ENCODE measurements at regions not wholly inside any gene's neighbourhood (a gene's known extent, or its start where the extent isn't known, plus 50 kb on each side); places are given as distances from the start of the nearest gene placed in this dataset.
"Not testable (repeated sequence)": the region's sequence is repeated elsewhere in the genome, so short reads cannot be mapped to it uniquely, and the experiment has no call there.

DNA sequence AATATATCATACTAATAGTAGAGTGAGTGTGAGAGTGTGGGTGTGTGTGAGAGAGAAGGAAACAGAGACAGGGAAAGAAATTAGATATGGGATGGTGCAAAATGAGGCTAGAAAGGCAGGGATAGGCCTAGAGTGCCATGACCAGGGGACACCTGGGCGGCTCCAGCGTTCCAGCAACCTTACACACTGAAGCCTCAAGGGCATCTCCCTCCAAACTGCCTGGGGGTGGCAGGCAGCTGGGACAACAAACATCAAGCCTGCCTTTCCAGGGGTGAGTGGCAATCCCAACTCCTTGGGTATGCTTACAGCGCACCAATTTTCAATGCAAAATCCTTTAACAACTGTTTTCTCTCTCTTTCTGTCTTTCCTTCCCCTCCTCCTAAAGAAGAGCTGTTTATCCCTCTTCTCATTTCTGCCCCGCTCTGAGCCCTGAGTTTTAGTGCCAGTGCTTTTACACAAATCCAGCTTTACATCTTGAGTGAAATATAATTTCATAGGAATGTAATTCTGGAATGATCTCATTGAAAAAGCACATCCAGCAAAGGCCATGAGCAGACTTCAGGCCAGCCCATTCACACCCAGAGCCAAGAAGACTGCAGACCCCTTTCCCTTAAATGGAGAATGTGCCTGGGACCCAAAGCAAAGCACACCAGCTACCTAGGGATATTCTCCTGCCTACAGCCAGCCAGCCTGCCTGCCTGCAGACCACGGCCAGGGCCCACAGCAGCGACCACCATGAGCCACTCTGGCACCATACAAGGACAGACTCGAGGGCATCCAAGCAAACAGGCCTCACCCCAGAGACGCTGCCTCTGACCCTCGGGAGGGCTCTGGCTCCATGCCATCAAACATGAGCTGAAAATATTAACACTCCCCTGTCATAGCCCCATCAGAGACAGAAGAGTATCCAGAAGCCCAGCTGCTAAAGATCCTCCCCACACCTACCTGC lies 90.3 kb downstream of the RPL27A start:
- no peak for DNase-seq

DNA sequence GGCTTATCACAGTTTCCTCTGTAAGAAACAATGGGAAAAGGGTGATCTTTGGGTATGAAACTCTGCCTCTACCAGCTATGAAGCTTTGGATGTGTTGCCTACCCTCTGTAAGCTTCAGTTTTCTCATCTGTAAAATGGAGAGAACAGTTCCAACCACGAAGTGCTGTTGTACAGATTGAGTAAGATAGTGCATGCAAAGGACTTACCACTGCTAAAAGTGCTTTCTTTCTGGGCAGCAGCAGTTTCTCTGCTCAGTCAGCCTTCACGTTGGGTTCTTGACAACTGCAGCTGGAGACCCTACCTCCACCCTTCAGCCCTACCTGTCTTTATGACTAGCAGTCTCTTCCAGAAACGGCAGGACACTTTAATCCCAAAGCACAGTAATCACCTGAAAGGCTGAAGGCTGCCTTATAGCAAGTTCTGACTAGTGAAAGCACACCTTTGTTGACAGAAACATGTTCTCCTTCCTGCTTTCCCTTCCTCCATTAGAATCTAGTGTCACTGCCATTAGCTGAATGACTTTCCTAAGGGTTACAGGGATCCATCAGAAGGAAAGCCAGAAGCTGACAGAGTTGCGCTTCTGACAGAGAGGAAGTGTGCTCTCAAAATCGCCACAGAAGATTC lies 91.4 kb downstream of the RPL27A start:
- DNase-seq = no peak

DNA sequence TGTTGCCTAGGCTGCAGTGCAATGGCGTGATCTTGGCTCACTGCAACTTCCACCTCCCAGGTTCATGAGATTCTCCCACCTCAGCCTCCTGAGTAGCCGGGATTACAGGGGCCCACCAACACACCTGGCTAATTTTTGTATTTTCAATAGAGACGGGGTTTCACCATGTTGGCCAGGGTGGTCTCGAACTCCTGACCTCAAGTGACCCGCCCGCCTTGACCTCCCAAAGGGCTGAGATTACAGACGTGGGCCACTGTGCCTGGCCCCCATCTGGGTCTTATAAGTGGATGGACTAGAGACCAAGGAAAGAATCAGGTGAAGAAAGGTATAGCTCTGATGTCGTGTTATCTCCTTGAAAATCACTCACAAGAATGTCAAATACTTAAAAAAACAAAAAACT lies 92.3 kb downstream of the RPL27A start:
- DNase-seq = not testable (repeated sequence)

DNA sequence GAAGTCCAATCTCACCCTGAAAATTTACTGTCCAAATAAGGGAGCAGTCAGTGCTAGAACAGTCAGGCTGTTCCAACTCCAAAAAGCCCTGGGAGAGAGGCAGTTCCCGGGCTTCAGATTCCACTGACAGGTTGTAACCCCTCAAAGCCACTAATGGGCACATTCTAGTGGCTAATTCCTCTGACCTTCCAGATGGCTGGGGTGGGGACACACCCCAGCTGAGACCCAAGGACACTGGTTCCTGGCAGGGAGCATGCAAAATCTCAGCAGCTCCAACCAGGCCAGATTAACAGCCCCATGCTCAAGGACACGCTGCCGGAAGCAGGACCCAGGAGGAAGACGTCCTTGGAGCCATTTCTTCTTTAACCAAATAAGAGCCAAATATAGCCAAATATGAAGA lies 92.7 kb downstream of the RPL27A start:
- no peak for DNase-seq

DNA sequence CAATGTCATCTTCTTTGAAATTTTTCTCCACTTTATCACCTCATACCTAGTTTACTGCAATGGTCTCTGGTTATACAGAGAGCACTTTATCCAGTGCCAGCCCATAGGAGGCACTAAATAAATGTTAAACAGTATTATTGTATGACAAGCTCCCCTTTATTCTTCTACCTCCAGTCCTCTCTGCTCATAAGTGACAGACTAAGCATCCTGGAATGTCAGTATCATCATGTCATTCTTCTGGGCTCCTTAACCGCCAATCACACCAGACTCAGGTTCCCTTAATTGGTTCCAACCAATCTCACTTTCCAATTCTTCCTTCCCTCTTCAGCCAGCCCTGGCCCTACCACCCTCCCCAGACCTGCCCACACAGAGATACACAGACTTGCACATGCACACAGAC lies 93.1 kb downstream of the RPL27A start:
- DNase-seq = no peak

DNA sequence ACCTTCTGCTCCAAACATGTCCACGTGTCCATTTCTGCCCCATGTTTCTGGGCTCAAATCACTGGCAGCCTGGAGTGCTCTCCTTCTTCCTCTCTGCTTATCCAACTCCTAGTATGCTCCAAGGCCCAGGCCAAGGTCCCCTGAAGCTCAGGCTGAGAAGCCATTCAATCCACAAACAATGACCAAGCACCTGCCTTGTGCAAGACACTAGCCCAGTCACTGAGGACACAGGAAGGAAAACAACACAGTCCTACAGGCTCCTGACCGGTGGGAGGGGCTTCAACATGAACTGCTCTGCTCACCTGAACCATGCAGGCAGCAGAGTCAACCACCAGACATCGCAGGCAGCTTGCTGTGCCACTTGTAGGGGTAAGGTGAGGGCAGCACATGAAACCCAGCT lies 93.6 kb downstream of the RPL27A start:
- no peak for DNase-seq

DNA sequence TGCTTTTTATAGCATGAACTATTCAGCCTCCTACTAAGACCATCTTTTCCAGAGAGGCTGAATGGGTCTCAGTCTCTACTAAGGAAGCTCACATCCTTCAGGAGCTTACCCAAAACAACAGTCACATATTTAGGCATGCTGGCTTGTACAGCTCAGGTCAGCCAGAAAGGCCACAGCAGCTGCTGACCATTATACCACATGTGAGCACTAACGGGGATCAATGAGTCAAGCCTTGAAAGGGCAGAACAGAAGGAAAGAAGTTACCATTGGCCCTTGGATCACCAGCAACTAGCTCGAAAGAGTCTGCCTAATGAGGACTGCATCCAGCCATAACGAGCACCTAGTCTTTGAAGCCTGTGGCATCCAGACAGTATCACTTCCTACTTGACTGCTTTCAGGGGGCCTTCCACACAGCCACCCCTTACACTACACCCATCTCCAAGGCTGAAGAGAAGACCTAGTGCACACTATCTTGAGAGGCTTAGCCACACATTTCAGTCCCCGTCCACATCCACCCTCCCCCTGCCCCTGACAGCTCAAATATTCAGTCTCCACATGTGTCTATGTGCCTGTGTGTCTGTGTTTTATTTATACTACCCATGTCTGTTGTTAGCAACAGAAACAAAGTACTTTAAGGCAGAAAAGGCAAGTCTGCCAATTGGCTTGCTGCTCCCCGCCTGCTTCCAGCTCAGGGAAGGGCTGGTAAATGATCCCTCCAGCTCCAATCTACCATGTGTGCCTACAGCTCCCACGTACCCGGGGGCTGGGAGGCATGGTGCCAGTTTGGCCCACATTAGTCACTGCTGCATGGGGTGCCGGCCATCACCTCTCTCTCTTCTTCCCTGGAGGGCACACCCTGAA lies 95.5 kb downstream of the RPL27A start:
- DNase-seq = no peak

DNA sequence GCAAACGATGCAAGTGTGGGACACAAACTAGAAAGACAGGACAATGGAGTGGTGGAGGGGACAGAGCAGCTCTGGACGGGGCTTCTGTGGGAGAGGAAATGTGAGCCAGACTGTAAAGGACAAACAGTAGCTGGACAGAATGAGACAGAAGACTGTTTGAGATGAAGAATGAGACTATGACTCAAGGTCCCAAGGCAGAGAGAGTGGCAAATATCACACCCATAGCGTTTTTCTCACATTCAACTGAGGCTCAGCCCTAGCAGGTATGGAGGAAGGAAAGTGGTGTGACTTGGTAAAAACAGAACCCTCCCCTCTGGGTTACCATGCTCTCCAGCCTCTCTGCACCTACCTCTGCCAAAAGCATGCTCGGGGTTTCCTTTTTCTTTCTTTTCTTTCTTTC lies 96.5 kb downstream of the RPL27A start:
- no peak for DNase-seq

DNA sequence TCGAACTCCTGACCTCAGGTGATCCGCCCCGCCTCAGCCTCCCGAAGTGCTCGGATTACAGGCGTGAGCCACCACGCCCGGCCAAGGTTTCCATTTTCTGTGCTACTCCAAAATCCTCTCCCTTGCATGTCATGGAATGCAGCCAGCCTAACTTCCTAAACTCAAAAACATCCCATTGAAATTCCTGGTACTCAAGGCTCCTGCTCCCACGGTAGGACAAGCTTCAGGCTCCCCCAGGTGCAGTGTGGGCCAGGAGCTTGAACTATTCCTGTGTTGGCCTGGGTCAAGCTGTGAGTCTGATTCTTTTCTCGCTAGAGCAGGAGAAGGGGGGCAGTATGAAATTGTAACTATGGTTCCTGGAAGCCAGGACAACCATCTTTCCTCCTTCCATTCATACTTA lies 97.1 kb downstream of the RPL27A start:
- no peak for DNase-seq

DNA sequence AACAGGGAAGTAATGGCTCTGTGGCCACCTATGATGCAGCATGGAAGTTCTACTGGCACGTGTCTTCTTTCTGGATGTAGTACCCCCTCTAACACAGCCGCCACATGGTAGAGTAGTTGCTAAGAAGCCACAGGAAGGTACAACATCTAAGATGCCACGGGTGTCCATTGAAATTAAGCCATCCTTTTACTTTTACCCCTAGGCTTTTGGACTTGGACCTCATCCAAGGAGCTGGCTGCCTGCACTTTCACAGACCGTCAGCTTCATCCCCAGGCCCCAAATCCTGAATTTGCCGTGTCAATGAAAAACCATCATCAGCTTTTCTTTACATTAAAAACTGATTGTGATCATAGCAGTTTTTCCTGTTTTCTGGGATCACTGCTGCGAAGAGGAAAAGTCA lies 102.4 kb downstream of the RPL27A start:
- DNase-seq = no peak

DNA sequence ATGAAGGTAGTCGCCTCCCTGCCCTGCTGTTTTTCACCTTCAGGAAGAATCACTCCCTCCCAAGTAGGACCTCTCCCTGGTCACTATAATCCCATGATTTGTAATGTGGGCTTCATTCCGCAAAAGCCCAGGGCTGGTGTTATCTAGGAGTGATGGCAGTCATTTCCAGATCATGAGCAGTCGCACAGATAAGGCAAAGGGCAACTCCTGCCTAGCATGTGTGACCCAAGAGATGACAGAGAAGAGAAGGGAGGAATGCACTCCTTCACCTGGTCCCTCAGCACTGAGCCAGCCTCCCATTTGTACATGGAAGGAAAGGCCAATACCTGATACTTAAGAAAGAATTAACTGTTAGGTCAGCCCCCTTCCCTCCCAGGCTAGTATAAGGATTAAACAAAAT lies 102.9 kb downstream of the RPL27A start:
- no peak for DNase-seq

DNA sequence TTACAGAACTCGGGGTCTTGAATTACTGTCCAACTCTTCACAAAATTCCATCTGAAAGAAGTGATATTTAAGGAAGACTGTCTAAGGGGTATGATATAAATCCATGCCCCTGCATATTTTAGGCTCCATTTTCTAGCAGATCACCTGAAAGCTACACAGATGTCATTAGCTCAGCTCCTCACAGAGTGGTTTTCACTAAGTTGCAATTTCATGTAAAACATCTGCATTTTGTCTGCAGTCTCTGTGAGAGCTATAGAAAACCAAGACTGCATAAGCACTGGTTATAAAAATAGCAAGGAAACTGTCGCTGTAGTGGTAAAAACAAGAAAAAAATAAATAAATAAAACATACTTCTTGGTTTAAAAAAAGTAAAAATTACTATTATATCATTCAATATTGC lies 103.4 kb downstream of the RPL27A start:
- no peak for DNase-seq

DNA sequence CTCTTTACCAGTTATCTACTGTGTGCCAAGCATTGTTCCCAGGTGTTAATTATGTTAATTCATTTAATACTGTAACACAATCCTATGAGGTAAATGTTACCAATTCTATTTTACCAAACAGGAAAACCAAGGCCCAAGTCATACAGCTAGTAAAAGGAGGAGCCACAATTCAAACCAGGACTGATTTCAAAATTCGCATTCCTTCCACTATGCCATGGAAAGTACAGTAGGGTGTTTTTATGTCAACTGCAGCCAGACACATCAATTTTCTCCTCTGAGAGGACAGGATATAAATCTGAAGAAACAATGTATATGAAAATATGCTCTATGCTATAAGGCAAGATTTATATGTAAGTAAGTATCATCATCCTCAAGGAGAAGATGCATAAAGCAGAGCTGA lies 104.3 kb downstream of the RPL27A start:
- DNase-seq = no peak

DNA sequence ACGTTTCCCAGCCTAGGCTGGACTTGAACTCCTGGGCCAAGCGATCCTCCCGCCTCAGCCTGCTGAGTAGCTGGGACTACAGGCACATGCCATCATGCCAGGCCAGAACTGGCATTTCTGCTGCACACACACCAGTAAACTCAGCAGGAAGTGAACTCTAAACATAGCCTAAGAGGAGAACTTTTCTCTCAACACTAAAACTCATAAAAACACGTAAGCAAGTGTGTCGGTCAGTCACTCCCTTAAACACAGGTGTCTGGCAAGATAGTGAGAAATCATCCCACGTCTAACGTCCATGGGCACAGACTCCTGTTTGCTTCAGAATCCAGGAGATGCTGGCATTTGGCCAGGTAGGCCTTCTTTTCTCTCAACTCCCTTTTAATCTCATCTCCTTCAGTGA lies 104.8 kb downstream of the RPL27A start:
- DNase-seq = no peak

DNA sequence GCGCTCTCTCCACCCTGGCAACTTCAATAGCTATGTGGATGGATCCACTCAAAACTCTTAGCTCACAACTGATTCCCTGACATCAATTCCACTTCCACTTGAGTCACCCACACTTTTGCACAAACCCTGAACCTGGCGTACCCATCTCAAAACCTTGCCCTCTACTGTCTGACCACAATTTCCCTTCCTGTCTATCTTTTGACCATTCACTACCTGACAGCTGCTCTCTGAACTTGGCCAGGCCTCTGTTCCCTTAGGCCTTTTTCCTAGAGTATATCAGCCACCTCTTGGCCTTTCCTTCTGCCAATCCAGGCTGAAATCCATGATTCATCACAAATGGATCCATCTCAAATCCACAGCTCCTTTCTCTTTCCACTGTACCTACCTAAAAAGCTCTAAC lies 106.0 kb downstream of the RPL27A start:
- no peak for DNase-seq

DNA sequence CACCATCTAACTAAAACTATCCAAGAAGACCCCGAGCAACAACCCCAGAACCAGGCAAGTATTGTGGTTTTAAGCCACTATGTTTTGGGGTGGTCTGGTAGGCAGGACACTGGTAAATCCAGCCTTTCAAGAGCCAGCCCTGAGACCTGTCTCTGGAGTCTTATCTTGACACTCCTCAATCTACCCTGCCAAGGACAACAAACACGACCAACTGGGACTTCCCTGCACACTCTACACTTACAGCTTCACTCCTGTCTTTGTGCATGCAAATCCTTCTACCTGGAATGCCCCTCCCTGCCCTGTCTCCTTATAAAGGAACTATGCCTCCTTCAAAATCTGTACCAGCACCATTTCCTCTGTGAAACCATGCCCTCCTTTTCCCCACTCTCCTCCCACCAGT lies 107.3 kb downstream of the RPL27A start:
- no peak for DNase-seq

DNA sequence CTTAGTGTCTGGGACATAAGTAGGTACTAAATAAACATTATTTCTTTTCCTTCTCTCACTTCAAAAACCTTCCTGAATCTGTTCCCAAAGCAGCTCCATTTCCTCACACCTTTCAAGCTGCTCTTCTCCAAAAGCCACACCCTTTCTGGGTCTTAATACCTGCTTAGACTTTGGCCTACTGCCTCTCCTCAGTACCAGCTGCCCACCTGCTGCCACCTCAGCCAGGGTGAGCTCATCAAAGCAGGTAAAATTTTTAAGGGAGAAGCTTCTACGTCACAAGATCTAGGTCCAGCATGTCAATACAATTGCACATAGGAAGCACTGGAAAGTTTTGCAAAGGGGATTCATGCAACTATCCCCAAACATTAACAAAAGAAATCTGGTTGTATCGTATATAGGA lies 108.4 kb downstream of the RPL27A start:
- no peak for DNase-seq

DNA sequence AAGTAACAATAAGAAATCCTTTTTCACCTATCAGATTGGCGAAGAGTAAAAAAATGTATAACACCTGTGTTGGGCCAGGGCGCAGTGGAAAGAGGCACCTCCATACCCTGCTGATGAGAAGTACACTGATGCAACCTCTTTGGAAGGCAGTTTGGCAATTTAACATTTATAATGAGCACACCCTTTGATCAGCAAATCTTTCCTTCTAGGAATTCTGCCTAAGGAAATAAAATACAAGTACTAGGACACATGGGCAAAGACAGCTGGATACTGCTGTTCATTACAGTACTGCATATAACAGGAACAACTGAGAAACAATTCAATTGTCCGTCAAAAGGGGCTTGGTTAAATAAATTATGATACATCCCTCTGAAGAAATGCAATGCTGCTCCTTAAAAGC lies 110.1 kb downstream of the RPL27A start:
- no peak for DNase-seq

DNA sequence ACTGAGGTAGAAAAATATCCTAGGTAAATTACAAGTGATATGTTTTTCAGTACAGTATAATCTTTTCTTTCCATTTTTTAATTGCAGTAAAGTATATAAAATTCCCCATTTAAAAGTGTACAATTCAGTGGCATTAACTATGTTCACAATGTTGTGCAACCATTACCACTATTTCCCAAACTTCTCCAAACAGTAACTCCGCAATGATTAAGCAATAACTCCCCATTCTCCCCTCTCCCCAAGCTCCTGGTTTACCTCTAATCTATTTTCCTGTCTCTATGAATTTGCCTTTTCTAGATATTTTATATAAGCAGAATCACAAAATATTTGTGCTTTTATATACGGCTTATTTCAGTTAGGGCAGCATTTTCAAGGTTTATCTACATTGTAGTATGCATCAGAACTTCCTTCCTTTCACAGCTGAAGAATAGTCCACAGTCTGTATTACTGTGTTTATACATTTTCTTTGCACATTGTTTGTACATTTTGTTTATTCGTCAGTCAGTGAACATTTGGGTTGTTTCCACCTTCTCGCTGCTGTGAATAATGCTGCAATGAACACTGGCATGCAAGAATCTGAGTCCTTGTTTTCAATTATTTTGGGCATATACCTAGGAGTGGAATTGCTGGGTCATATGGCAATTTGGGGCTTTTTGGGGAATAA lies 110.7 kb downstream of the RPL27A start:
- peak; percentile 41 for DNase-seq

DNA sequence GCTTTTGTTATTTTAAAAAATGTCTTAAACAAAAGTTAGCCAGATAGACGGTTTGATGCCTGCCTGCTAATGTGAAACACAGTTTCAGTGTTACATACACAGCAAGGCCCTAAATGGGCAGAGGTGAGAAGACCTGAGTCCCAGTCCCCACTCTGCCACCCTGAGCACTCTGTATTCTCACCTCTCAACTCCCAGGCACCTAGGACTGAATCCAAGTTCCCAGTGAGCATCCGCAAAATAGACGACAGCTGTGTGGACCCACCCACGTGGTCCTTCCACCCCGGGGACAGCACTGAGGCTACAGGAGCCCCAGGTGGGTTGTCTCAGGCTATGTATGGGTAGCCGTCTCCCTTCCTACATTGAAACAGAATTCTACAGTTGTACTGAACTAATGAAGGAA lies 111.5 kb downstream of the RPL27A start:
- DNase-seq = no peak

DNA sequence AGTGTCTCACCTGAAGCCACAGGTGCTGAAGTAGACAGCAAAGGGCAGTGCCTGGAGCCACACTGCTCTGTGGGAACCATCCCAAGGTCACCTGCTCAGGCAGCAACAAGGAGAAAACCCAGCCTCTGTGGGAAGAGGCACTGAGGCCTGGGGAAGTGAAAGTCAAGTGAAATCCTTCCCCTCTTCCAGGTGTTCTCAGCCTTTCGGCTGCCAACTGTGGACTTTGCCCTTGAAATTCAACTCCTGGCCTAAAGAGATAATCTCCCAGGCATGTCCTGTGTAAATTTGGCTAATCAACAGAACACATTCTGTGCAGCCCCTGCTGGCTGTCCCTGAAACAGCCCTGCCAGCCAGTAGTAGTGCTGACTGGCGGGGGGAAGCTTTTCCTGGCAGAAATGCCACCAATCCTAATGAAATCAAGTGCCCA lies 112.1 kb downstream of the RPL27A start:
- no peak for DNase-seq

DNA sequence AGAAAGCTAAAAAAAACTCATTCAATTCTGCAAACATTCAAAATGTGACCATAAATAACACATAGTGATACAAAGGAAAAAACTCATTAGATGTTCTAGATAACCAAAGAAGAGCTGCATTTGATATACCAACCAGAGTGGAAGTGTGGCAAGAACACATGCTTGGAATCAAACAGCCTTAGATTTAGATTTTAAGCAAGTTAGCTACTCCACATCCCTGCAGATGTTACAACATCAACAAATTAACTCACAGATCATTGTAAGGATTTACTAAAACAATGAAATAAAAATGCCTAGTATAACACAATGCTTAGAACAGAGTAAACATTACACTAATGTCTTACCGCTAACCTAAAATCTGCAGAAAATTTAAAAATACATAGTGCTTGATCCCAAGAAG lies 114.0 kb upstream of the AKIP1 start:
- DNase-seq = no peak

DNA sequence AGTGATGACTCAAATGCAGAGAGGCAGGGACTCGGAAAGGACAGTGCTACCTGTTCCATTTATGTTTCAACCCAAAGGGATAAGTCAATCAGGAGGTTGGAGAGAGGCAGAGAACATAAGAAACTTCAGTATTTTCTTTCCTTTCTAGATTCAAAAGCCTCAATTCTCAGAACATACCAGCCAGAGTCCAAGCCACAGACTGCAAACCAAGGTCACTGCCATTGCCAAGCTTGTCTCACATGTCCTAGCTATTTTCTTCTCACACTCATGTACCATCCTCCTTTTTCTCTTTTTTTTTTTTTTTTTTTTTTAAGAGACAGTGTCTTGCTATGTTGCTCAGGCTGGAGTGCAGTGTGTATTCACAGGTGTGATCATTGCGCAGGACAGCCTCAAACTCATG lies 111.7 kb upstream of the AKIP1 start:
- DNase-seq = no peak
